PC-3 (cell line): ENCODE measurements at regions not wholly inside any gene's neighbourhood (a gene's known extent, or its start where the extent isn't known, plus 50 kb on each side); places are given as distances from the start of the nearest gene placed in this dataset.

Source experiments
- ATAC-seq: fragments of 200-7000 bp; cut with Tn5 transposase; 2 replicates; pipeline ENCODE4 v1.9.1; 2020; ENCODE audit warnings: mild to moderate bottlenecking, moderate library complexity
- BruUV-seq: library from RNA; stranded (reverse); fragments of 400-500 nt; replicated peaks from 2 replicates; lab custom pipeline; 2021; lab: Mats Ljungman, UMichigan
- CTCF ChIA-PET: fragments of 300-600 bp; sonication (Branson Sonifier 250); formaldehyde crosslinking; loops from one replicate; lab custom pipeline; 2022; ENCODE audit warnings: antibody characterized with exemption; lab: Charles Lee
- POLR2A ChIA-PET: fragments of 300-600 bp; sonication (Branson Sonifier 250); formaldehyde crosslinking; loops from one replicate; lab custom pipeline; 2022; ENCODE audit warnings: antibody characterized with exemption; ENCODE audit not compliant: unreplicated experiment; lab: Charles Lee
- DNase-seq: peaks from one replicate; pipeline ENCODE4 v3.0.0-alpha.2; 2015
- H2AFZ ChIP-seq: fragments of 300-600 bp; sonication (generic); 2 replicates; pipeline ENCODE4 v1.6.0; 2016; ENCODE audit warnings: antibody characterized with exemption, low read length
- H3F3A ChIP-seq: fragments of 300-600 bp; sonication (generic); one replicate; pipeline ENCODE4 v1.6.0; 2017; ENCODE audit warnings: antibody characterized with exemption, low read length, control low read depth, mild to moderate bottlenecking; ENCODE audit not compliant: unreplicated experiment
- H3K27ac ChIP-seq: fragments of 300-600 bp; sonication (generic); 2 replicates; pipeline ENCODE4 v1.5.1; 2016; ENCODE audit warnings: mild to moderate bottlenecking, low read length
- H3K27me3 ChIP-seq: fragments of 300-600 bp; sonication (generic); 2 replicates; pipeline ENCODE4 v1.6.1; 2016; ENCODE audit warnings: low read length, mixed read lengths
- H3K36me3 ChIP-seq: fragments of 300-600 bp; sonication (generic); 2 replicates; pipeline ENCODE4 v1.6.1; 2016; ENCODE audit warnings: low read depth, mixed run types, low read length, mixed read lengths
- H3K4me1 ChIP-seq: fragments of 300-600 bp; sonication (generic); 2 replicates; pipeline ENCODE4 v1.5.1; 2016; ENCODE audit warnings: low read length; ENCODE audit not compliant: insufficient read depth
- H3K4me2 ChIP-seq: fragments of 300-600 bp; sonication (generic); 2 replicates; pipeline ENCODE4 v1.6.0; 2016; ENCODE audit warnings: low read length
- H3K4me3 ChIP-seq: fragments of 300-600 bp; sonication (generic); 2 replicates; pipeline ENCODE4 v1.5.1; 2016; ENCODE audit warnings: mild to moderate bottlenecking, low read length, mixed read lengths
- H3K79me2 ChIP-seq: fragments of 300-600 bp; sonication (generic); 2 replicates; pipeline ENCODE4 v1.6.1; 2017; ENCODE audit warnings: low read length, mixed read lengths
- H3K9ac ChIP-seq: fragments of 300-600 bp; sonication (generic); 2 replicates; pipeline ENCODE4 v1.6.0; 2016; ENCODE audit warnings: mild to moderate bottlenecking, low read length
- H3K9me2 ChIP-seq: fragments of 300-600 bp; sonication (generic); replicated peaks from 2 replicates; pipeline ENCODE4 v1.6.1; 2016; ENCODE audit warnings: mixed run types, low read length, mixed read lengths
- H3K9me3 ChIP-seq: fragments of 300-600 bp; sonication (generic); 2 replicates; pipeline ENCODE4 v1.6.1; 2016; ENCODE audit warnings: low read length, mixed read lengths
- H4K20me1 ChIP-seq: fragments of 300-600 bp; sonication (generic); 2 replicates; pipeline ENCODE4 v1.6.1; 2016; ENCODE audit warnings: low read length, mixed read lengths
- CTCF ChIP-seq: fragments of 300-600 bp; sonication (generic); conservative IDR thresholded peaks from 2 replicates; pipeline ENCODE4 v1.5.1; 2017; ENCODE audit warnings: antibody characterized with exemption, low read depth, mild to moderate bottlenecking, low read length
- EZH2 ChIP-seq: fragments of 300-600 bp; sonication (generic); IDR thresholded peaks from one replicate; pipeline ENCODE4 v1.6.1; 2017; ENCODE audit warnings: antibody characterized with exemption, mild to moderate bottlenecking, low read length; ENCODE audit not compliant: unreplicated experiment
- EZH2phosphoT487 ChIP-seq: fragments of 300-600 bp; sonication (generic); IDR thresholded peaks from 2 replicates; pipeline ENCODE4 v1.6.1; 2018; ENCODE audit warnings: mild to moderate bottlenecking, antibody characterized with exemption, low read length, borderline replicate concordance
- intact Hi-C: fragments of 100-400 bp; cut with micrococcal nuclease; formaldehyde crosslinking; loops from 2 replicates; pipeline ENCODE4 v1.9.0; 2023

- POLR2A ChIA-PET, result no interaction called here
- DNase-seq, result no peak
- Histone ChIP-seq H3F3A (no peaks in the 10 kb centered on the region), H4K20me1 (no peaks in the 10 kb centered on the region), H3K4me1 (no peaks in the 10 kb centered on the region), H2AFZ (no peak overlapping the region), H3K4me3 (no peak overlapping the region), H3K27ac (no peak overlapping the region), H3K36me3 (no peaks in the 10 kb centered on the region), H3K27me3 (no peaks in the 10 kb centered on the region), H3K4me2 (no peak overlapping the region), H3K9ac (no peak overlapping the region), H3K9me2 (no peaks in the 10 kb centered on the region), H3K79me2 (no peaks in the 10 kb centered on the region), H3K9me3 (no peaks in the 10 kb centered on the region)
- no peak for ATAC-seq
- intact Hi-C loops, result no loop called here
- TF ChIP-seq EZH2phosphoT487 (no peak), CTCF (no peak), EZH2 (no peak)
- CTCF ChIA-PET, result no interaction called here
- BruUV-seq, result no TSS peak
Observed at GRCh38 chr11:38438091-38438490, 1840.1 kb upstream of the RAG2 start.

GRCh38 chr11:38425578-38425977 lies 1827.5 kb upstream of the RAG2 start:
- ATAC-seq (no peak), DNase-seq (no peak)
- Histone ChIP-seq H3K27ac (no peak overlapping the region), H3K9me2 (no peaks in the 10 kb centered on the region), H3K4me2 (no peak overlapping the region), H3K4me1 (no peaks in the 10 kb centered on the region), H3F3A (no peaks in the 10 kb centered on the region), H3K79me2 (no peaks in the 10 kb centered on the region), H3K9me3 (no peaks in the 10 kb centered on the region), H4K20me1 (no peaks in the 10 kb centered on the region), H3K4me3 (no peak overlapping the region), H2AFZ (no peak overlapping the region), H3K36me3 (no peaks in the 10 kb centered on the region), H3K9ac (no peak overlapping the region), H3K27me3 (no peaks in the 10 kb centered on the region)
- no TSS peak for BruUV-seq
- ChIA-PET CTCF (no interaction called here), POLR2A (no interaction called here)
- intact Hi-C loops, result no loop called here
- TF ChIP-seq CTCF (no peak), EZH2phosphoT487 (no peak), EZH2 (no peak)

- no peaks in the 10 kb centered on the region for H4K20me1 ChIP-seq
- no peaks in the 10 kb centered on the region for H3K36me3 ChIP-seq
- TF ChIP-seq CTCF, result no peak
- no peak for TF ChIP-seq EZH2
- no peak for TF ChIP-seq EZH2phosphoT487
- H3K9me3 ChIP-seq, result no peaks in the 10 kb centered on the region
- ATAC-seq, result no peak
- CTCF ChIA-PET, result no interaction called here
- H3K9ac ChIP-seq, result no peak overlapping the region
- DNase-seq, result no peak
- no peaks in the 10 kb centered on the region for H3F3A ChIP-seq
- no peak overlapping the region for H3K4me2 ChIP-seq
- H2AFZ ChIP-seq, result no peak overlapping the region
- no peak overlapping the region for H3K4me3 ChIP-seq
- no peaks in the 10 kb centered on the region for H3K4me1 ChIP-seq
- no peak overlapping the region for H3K27ac ChIP-seq
- H3K79me2 ChIP-seq, result no peaks in the 10 kb centered on the region
- no peaks in the 10 kb centered on the region for H3K9me2 ChIP-seq
- intact Hi-C loops, result no loop called here
- H3K27me3 ChIP-seq, result no peaks in the 10 kb centered on the region
- BruUV-seq, result no TSS peak
- POLR2A ChIA-PET, result no interaction called here
Observed at GRCh38 chr11:38423042-38423441, 1825.0 kb upstream of the RAG2 start.
